ENCODE measurements at regions not wholly inside any gene's neighbourhood (a gene's known extent, or its start where the extent isn't known, plus 50 kb on each side); places are given as distances from the start of the nearest gene placed in this dataset.

DNA sequence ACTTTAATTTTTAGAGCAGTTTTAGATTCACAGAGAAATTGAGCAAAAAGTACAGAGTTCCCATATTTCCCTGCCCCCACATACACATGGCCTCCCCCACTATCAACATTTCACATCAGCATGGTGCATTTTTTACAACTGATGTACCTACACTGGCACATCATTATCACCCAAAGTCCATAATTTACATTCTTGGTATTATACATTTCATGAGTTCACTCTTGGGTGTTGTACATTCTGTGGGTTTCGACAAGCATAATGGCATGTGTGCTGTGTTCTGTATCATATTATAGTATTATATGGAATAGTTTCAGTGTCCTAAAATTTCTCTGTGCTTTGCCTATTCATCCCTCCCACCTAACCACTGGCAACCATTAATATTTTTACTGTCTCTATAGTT, 419.8 kb upstream of the THBS1 start:
- no peaks in the 10 kb centered on the region for H3K9me2 ChIP-seq (replicated peaks; ENCODE audit: insufficient read depth, low read length)
- H3K4me3 ChIP-seq (ENCODE audit: insufficient read depth, low read length, poor library complexity, severe bottlenecking) = no peak overlapping the region
- no peak overlapping the region for H3K4me2 ChIP-seq (ENCODE audit: low read depth, low read length, poor library complexity, severe bottlenecking)
- no peak overlapping the region for H2AFZ ChIP-seq (ENCODE audit: low read depth, low read length, severe bottlenecking)
- H3K27ac ChIP-seq (ENCODE audit: low read depth, low read length) = no peak overlapping the region
- TF ChIP-seq, protein P1, sequence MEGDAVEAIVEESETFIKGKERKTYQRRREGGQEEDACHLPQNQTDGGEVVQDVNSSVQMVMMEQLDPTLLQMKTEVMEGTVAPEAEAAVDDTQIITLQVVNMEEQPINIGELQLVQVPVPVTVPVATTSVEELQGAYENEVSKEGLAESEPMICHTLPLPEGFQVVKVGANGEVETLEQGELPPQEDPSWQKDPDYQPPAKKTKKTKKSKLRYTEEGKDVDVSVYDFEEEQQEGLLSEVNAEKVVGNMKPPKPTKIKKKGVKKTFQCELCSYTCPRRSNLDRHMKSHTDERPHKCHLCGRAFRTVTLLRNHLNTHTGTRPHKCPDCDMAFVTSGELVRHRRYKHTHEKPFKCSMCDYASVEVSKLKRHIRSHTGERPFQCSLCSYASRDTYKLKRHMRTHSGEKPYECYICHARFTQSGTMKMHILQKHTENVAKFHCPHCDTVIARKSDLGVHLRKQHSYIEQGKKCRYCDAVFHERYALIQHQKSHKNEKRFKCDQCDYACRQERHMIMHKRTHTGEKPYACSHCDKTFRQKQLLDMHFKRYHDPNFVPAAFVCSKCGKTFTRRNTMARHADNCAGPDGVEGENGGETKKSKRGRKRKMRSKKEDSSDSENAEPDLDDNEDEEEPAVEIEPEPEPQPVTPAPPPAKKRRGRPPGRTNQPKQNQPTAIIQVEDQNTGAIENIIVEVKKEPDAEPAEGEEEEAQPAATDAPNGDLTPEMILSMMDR (IDR thresholded peaks at IDR 0.05; ENCODE audit: insufficient read depth, low read length, poor library complexity, severe bottlenecking) = no peak
- no peak for TF ChIP-seq EZH2phosphoT487 (conservative IDR thresholded peaks at IDR 0.05; ENCODE audit: low read length)
- H4K20me1 ChIP-seq (ENCODE audit: low read depth, low read length) = no peaks in the 10 kb centered on the region
- no peak overlapping the region for H3K9ac ChIP-seq (ENCODE audit: low read length)
- no peaks in the 10 kb centered on the region for H3K9me3 ChIP-seq (ENCODE audit: insufficient read depth, low read length)
- no peaks in the 10 kb centered on the region for H3K36me3 ChIP-seq (ENCODE audit: low read length)
- no peaks in the 10 kb centered on the region for H3K27me3 ChIP-seq (ENCODE audit: low read length)
- H3F3A ChIP-seq (ENCODE audit: insufficient read depth) = no peaks in the 10 kb centered on the region
- H3K79me2 ChIP-seq (ENCODE audit: insufficient read depth, low read length) = no peaks in the 10 kb centered on the region

DNA sequence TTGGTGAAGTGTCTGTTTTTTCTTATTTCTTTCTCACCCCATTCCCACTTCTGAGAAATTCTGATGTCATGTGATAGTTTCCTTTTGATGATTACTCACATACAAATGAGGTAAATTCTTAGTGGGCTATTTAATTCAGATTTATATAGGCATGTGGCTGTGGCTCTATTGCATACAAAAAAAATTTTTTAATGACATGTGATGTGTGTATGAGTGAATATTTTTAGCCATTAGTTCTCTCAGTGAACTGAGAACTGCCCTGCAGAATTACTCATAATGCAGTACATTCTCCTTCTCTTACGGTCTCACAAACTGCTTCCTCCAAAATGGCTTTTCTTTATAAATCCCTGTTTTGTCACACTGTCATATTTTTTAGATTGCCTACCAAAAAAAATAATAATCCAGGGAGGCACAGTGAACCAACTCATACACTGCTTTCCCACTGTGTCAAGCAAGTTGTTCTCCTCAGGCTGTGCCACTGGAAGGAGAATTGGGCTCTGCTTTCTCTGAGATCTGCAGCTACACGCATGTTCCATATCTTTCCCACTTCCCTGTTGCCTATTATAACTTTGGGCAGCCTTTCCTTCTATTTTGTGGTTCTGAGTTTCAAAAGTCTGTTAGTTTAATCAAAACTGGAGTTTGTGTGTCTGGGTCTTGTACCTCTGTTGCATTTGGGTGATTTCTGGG, 415.7 kb upstream of the THBS1 start:
- H3K27ac ChIP-seq (ENCODE audit: low read depth, low read length) = no peak overlapping the region
- no peak for TF ChIP-seq EZH2phosphoT487 (conservative IDR thresholded peaks at IDR 0.05; ENCODE audit: low read length)
- TF ChIP-seq, protein P1 (IDR thresholded peaks at IDR 0.05; ENCODE audit: insufficient read depth, low read length, poor library complexity, severe bottlenecking) = no peak
- no peaks in the 10 kb centered on the region for H3K9me2 ChIP-seq (replicated peaks; ENCODE audit: insufficient read depth, low read length)
- H3K9ac ChIP-seq (ENCODE audit: low read length) = no peak overlapping the region
- H3F3A ChIP-seq (ENCODE audit: insufficient read depth) = no peaks in the 10 kb centered on the region
- no peak overlapping the region for H3K4me2 ChIP-seq (ENCODE audit: low read depth, low read length, poor library complexity, severe bottlenecking)
- no peaks in the 10 kb centered on the region for H3K27me3 ChIP-seq (ENCODE audit: low read length)
- no peak overlapping the region for H2AFZ ChIP-seq (ENCODE audit: low read depth, low read length, severe bottlenecking)
- no peaks in the 10 kb centered on the region for H4K20me1 ChIP-seq (ENCODE audit: low read depth, low read length)
- H3K4me3 ChIP-seq (ENCODE audit: insufficient read depth, low read length, poor library complexity, severe bottlenecking) = no peak overlapping the region
- H3K36me3 ChIP-seq (ENCODE audit: low read length) = no peaks in the 10 kb centered on the region
- no peaks in the 10 kb centered on the region for H3K79me2 ChIP-seq (ENCODE audit: insufficient read depth, low read length)
- H3K9me3 ChIP-seq (ENCODE audit: insufficient read depth, low read length) = no peaks in the 10 kb centered on the region

DNA sequence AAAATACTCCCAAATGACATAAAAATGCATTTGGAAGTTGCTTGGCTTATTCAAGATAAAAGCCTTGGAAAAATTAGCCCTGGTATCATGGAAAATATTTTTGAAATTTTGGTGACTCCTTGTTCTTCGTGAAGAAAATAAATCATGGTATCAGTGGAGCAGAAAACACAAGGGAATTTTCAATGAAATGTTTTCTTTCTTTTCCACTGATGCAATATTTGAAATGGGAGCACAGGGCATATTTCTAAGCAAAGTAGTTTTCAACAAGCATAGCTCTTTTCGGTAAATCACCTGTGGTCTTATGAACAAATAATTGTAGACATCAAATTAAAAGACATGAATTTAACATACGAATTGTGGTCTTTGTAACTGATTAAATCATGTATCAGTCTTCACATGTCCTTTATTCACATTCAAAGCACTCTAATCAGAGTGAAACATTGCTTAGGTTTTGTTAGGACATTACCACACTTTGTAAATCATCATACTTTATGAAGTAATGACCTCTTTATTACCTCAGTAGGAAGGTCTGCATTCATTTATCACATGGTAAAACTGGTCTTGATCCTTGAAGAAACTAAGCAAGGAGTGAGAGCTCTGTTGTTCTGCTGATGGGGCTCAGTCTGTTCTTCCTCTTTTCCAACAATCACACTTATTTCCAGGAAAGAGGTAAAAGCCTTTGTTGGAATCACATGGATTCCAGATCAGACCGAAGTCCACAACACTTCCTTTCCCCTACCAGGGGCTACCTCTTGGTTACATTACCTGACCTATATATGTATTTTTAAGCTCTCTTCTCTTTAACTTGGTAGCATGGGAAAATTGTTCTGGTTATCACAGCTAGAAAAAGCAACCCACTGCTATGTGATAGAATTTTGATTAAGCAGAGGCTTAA, 413.5 kb upstream of the THBS1 start:
- Histone ChIP-seq H2AFZ (ENCODE audit: low read depth, low read length, severe bottlenecking) (no peak overlapping the region), H3K4me2 (ENCODE audit: low read depth, low read length, poor library complexity, severe bottlenecking) (no peak overlapping the region), H3K9me2 (replicated peaks; ENCODE audit: insufficient read depth, low read length) (no peaks in the 10 kb centered on the region), H3K4me3 (ENCODE audit: insufficient read depth, low read length, poor library complexity, severe bottlenecking) (no peak overlapping the region), H3F3A (ENCODE audit: insufficient read depth) (no peaks in the 10 kb centered on the region), H3K27ac (ENCODE audit: low read depth, low read length) (no peak overlapping the region), H3K27me3 (ENCODE audit: low read length) (no peaks in the 10 kb centered on the region), H3K9me3 (ENCODE audit: insufficient read depth, low read length) (no peaks in the 10 kb centered on the region), H3K9ac (ENCODE audit: low read length) (no peak overlapping the region), H3K36me3 (ENCODE audit: low read length) (no peaks in the 10 kb centered on the region), H4K20me1 (ENCODE audit: low read depth, low read length) (no peaks in the 10 kb centered on the region), H3K79me2 (ENCODE audit: insufficient read depth, low read length) (no peaks in the 10 kb centered on the region)
- TF ChIP-seq, protein P1 (IDR thresholded peaks at IDR 0.05; ENCODE audit: insufficient read depth, low read length, poor library complexity, severe bottlenecking) = no peak
- no peak for TF ChIP-seq EZH2phosphoT487 (conservative IDR thresholded peaks at IDR 0.05; ENCODE audit: low read length)

Data from SU-DHL-6 (cell line).